SU-DHL-6 (cell line): ENCODE measurements at regions not wholly inside any gene's neighbourhood (a gene's known extent, or its start where the extent isn't known, plus 50 kb on each side); places are given as distances from the start of the nearest gene placed in this dataset.

Experiments used
- H2AFZ ChIP-seq: fragments of 200-600 bp; sonication (generic); 2 replicates; pipeline ENCODE4 v1.6.1; 2014; ENCODE audit warnings: low read depth, mild to moderate bottlenecking, moderate library complexity, mixed read lengths, antibody characterized with exemption, low read length; ENCODE audit not compliant: severe bottlenecking
- H3F3A ChIP-seq: fragments of 200-600 bp; shearing (Covaris generic); 2 replicates; pipeline ENCODE4 v1.6.0; 2016; ENCODE audit warnings: antibody characterized with exemption, mild to moderate bottlenecking; ENCODE audit not compliant: insufficient read depth
- H3K27ac ChIP-seq: fragments of 200-600 bp; sonication (generic); 2 replicates; pipeline ENCODE4 v1.5.1; 2016; ENCODE audit warnings: low read depth, mild to moderate bottlenecking, low read length, moderate library complexity, mixed read lengths
- H3K27me3 ChIP-seq: fragments of 200-600 bp; sonication (generic), shearing (Covaris generic); 2 replicates; pipeline ENCODE4 v1.6.0; 2014; ENCODE audit warnings: mild to moderate bottlenecking, low read length
- H3K36me3 ChIP-seq: fragments of 200-600 bp; sonication (generic); 2 replicates; pipeline ENCODE4 v1.6.1; 2014; ENCODE audit warnings: mild to moderate bottlenecking, low read length, mixed read lengths
- H3K4me2 ChIP-seq: fragments of 300-600, 200-600 bp; shearing (Covaris generic), sonication (generic); 2 replicates; pipeline ENCODE4 v1.6.0; 2014; ENCODE audit warnings: low read length, low read depth, mild to moderate bottlenecking; ENCODE audit not compliant: poor library complexity, severe bottlenecking
- H3K4me3 ChIP-seq: fragments of 200-600 bp; sonication (generic); 2 replicates; pipeline ENCODE4 v1.5.1; 2014; ENCODE audit warnings: antibody characterized with exemption, low read length, mild to moderate bottlenecking, mixed read lengths; ENCODE audit not compliant: insufficient read depth, poor library complexity, severe bottlenecking
- H3K79me2 ChIP-seq: fragments of 200-600 bp; sonication (generic); 2 replicates; pipeline ENCODE4 v1.6.1; 2014; ENCODE audit warnings: mild to moderate bottlenecking, low read length, moderate library complexity; ENCODE audit not compliant: insufficient read depth
- H3K9ac ChIP-seq: fragments of 200-600 bp; sonication (generic); 2 replicates; pipeline ENCODE4 v1.7.0; 2014; ENCODE audit warnings: mild to moderate bottlenecking, low read length
- H3K9me2 ChIP-seq: fragments of 200-600 bp; sonication (generic); replicated peaks from 2 replicates; pipeline ENCODE4 v1.6.1; 2014; ENCODE audit warnings: low read length; ENCODE audit not compliant: insufficient read depth
- H3K9me3 ChIP-seq: fragments of 200-600 bp; sonication (generic); 2 replicates; pipeline ENCODE4 v1.6.1; 2014; ENCODE audit warnings: low read length, mixed read lengths; ENCODE audit not compliant: insufficient read depth
- H4K20me1 ChIP-seq: fragments of 200-600 bp; sonication (generic); 2 replicates; pipeline ENCODE4 v1.6.1; 2014; ENCODE audit warnings: low read depth, mild to moderate bottlenecking, antibody characterized with exemption, low read length, moderate library complexity, mixed read lengths
- CTCF ChIP-seq: fragments of 200-600 bp; sonication (generic); IDR thresholded peaks from one replicate; pipeline ENCODE4 v1.5.1; 2017; ENCODE audit warnings: antibody characterized with exemption, mild to moderate bottlenecking, low read length, moderate library complexity; ENCODE audit not compliant: insufficient read depth, poor library complexity, severe bottlenecking
- EZH2phosphoT487 ChIP-seq: fragments of 200-600 bp; sonication (generic), shearing (Covaris generic); conservative IDR thresholded peaks from 2 replicates; pipeline ENCODE4 v1.6.1; 2018; ENCODE audit warnings: mild to moderate bottlenecking, antibody characterized with exemption, low read length, moderate library complexity, mixed read lengths

GRCh38 chr2:147198651-147199171, 646.1 kb upstream of the ACVR2A start:
- H3K9me3 ChIP-seq: no peaks in the 10 kb centered on the region
- no peaks in the 10 kb centered on the region for H3K79me2 ChIP-seq
- H3K27ac ChIP-seq: no peak overlapping the region
- H4K20me1 ChIP-seq: no peaks in the 10 kb centered on the region
- no peak overlapping the region for H2AFZ ChIP-seq
- H3K27me3 ChIP-seq: no peaks in the 10 kb centered on the region
- H3K36me3 ChIP-seq: no peaks in the 10 kb centered on the region
- no peak overlapping the region for H3K9ac ChIP-seq
- H3K4me2 ChIP-seq: no peak overlapping the region
- no peaks in the 10 kb centered on the region for H3F3A ChIP-seq
- no peak for TF ChIP-seq EZH2phosphoT487
- no peak for TF ChIP-seq CTCF
- H3K9me2 ChIP-seq: no peaks in the 10 kb centered on the region
- H3K4me3 ChIP-seq: no peak overlapping the region

DNA sequence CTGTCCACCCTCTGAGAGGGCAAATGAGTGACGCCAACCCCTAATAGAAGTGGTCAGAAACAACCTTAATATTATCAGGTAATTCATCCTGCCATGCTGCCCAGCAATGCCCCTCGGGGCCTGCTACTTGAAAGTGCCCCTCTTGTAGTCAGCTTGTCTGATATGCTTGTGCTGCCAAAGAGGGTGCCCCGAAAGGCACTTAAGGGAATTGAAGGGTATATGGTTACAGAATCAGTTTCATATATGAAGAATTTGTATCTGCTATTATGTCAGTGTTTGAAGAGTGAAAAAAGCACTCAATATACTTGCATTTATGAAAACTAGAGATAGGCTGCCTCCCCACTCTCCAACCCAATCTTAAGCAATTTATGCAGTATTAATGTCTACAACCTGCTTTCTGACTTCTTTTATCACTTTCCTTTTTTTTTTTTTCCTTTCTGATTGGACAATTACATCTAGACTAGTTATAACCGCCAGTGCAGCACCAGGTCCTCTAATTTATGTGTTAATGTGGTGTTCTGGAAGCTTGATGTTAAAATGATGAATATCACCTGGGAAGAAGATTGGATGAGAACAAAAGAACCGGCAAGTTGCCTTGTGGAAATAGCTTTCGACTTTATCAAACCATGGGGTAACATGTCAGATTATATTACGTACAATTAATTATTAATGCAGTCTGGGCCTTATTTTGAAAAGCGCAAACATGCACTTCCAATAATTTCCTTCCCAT, 646.9 kb upstream of the ACVR2A start:
- Histone ChIP-seq H3K4me2 (no peak overlapping the region), H3K79me2 (no peaks in the 10 kb centered on the region), H2AFZ (no peak overlapping the region), H3K27me3 (no peaks in the 10 kb centered on the region), H3K9ac (no peak overlapping the region), H3K4me3 (no peak overlapping the region), H3K9me2 (no peaks in the 10 kb centered on the region), H3K27ac (no peak overlapping the region), H3K36me3 (no peaks in the 10 kb centered on the region), H4K20me1 (no peaks in the 10 kb centered on the region), H3F3A (no peaks in the 10 kb centered on the region), H3K9me3 (no peaks in the 10 kb centered on the region)
- no peak for TF ChIP-seq CTCF

- no peak overlapping the region for H3K4me3 ChIP-seq
- no peak overlapping the region for H2AFZ ChIP-seq
- no peaks in the 10 kb centered on the region for H3K9me2 ChIP-seq
- H3K27me3 ChIP-seq: no peaks in the 10 kb centered on the region
- TF ChIP-seq CTCF (no peak), EZH2phosphoT487 (no peak)
- no peak overlapping the region for H3K4me2 ChIP-seq
- H3K9me3 ChIP-seq: no peaks in the 10 kb centered on the region
- H4K20me1 ChIP-seq: no peaks in the 10 kb centered on the region
- no peaks in the 10 kb centered on the region for H3K79me2 ChIP-seq
- no peak overlapping the region for H3K9ac ChIP-seq
- no peaks in the 10 kb centered on the region for H3F3A ChIP-seq
- no peak overlapping the region for H3K27ac ChIP-seq
- H3K36me3 ChIP-seq: no peaks in the 10 kb centered on the region
These were observed 662.6 kb upstream of the ACVR2A start for GRCh38 chr2:147182260-147182659.
